ENCODE measurements at regions not wholly inside any gene's neighbourhood (a gene's known extent, or its start where the extent isn't known, plus 50 kb on each side); places are given as distances from the start of the nearest gene placed in this dataset.

DNA sequence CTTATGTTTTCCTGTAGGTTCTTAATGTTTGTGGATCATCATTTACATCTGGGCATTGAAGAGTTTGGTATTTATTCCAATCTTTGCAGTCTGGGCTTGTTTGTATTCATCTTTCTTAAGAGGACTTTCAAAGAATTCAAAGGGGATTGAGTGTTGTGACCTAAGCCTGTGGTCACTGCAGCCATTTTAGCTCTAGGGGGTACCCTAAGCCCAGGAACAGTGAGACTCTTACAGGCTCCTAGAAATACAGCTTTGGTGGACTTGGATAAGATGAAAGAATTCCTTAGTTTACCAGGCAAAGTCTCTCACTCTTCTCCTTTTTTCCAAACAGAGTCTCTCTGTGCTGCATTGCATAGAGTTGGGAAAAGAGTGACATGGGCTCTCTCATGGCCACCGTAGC lies 2539.0 kb upstream of the PCDH20 start:
- no peak overlapping the region for H3K4me3 Mint-ChIP-seq
- H3K36me3 Mint-ChIP-seq: no peaks in the 10 kb centered on the region
- peaks cover 13% of the 10 kb centered on the region; the same call in 1 of the 2 replicates for H3K9me3 Mint-ChIP-seq
- POLR2A ChIA-PET: interaction anchor here (0.6 kb wide), 1 partner anchor 540 kb away, joined by 3 read pairs; no protein-coding TSS in a partner anchor
- no peaks in the 10 kb centered on the region for H3K27me3 Mint-ChIP-seq (ENCODE audit: low read depth)
- no peak overlapping the region for H3K27ac Mint-ChIP-seq
- H3K4me1 Mint-ChIP-seq: no peaks in the 10 kb centered on the region
- ATAC-seq: peak; percentile 80
- CTCF ChIA-PET: interaction anchor here (0.6 to 1.1 kb wide), 3 partner anchors 171 to 1684 kb away, joined by 3 read pairs; no protein-coding TSS in a partner anchor
- no peak for DNase-seq (ENCODE audit: low spot score)
- TF ChIP-seq TP53 (CRISPR knock-in tag; IDR thresholded peaks at IDR 0.05): no peak

DNA sequence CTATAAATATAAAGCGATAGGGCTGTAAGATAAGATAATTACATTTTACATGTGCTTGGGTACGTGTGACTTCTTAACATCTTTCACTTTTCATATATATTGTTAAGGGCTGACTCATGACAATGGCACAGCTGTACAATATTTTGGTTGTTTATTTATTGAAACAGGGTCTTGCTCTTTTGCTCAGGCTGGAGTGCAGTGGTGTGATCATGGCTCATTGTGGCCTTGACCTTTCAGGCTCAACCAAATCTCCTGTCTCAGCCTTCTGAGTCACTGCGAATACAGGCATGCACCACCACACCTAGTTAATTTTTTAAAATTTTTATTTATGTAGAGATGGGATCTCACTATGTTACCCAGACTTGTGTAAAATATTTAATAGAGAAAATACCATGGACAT lies 2532.4 kb upstream of the PCDH20 start:
- POLR2A ChIA-PET: no interaction called here
- no peaks in the 10 kb centered on the region for H3K4me1 Mint-ChIP-seq
- DNase-seq (ENCODE audit: low spot score): no peak
- H3K36me3 Mint-ChIP-seq: no peaks in the 10 kb centered on the region
- no peak for ATAC-seq
- CTCF ChIA-PET: no interaction called here
- no peak overlapping the region for H3K27ac Mint-ChIP-seq
- H3K4me3 Mint-ChIP-seq: no peak overlapping the region
- peaks cover 10% of the 10 kb centered on the region; the same call in 1 of the 2 replicates for H3K9me3 Mint-ChIP-seq
- H3K27me3 Mint-ChIP-seq (ENCODE audit: low read depth): no peaks in the 10 kb centered on the region
- TF ChIP-seq RORB (CRISPR knock-in tag; IDR thresholded peaks at IDR 0.05): no peak
- TF ChIP-seq FOXP4 (CRISPR knock-in tag; IDR thresholded peaks at IDR 0.05): no peak
- TF ChIP-seq, protein P1, sequence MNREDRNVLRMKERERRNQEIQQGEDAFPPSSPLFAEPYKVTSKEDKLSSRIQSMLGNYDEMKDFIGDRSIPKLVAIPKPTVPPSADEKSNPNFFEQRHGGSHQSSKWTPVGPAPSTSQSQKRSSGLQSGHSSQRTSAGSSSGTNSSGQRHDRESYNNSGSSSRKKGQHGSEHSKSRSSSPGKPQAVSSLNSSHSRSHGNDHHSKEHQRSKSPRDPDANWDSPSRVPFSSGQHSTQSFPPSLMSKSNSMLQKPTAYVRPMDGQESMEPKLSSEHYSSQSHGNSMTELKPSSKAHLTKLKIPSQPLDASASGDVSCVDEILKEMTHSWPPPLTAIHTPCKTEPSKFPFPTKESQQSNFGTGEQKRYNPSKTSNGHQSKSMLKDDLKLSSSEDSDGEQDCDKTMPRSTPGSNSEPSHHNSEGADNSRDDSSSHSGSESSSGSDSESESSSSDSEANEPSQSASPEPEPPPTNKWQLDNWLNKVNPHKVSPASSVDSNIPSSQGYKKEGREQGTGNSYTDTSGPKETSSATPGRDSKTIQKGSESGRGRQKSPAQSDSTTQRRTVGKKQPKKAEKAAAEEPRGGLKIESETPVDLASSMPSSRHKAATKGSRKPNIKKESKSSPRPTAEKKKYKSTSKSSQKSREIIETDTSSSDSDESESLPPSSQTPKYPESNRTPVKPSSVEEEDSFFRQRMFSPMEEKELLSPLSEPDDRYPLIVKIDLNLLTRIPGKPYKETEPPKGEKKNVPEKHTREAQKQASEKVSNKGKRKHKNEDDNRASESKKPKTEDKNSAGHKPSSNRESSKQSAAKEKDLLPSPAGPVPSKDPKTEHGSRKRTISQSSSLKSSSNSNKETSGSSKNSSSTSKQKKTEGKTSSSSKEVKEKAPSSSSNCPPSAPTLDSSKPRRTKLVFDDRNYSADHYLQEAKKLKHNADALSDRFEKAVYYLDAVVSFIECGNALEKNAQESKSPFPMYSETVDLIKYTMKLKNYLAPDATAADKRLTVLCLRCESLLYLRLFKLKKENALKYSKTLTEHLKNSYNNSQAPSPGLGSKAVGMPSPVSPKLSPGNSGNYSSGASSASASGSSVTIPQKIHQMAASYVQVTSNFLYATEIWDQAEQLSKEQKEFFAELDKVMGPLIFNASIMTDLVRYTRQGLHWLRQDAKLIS (CRISPR knock-in tag; IDR thresholded peaks at IDR 0.05; ENCODE audit: borderline replicate concordance): no peak

GRCh38 chr13:63944911-63945310 lies 2529.3 kb upstream of the PCDH20 start:
- H3K4me1 Mint-ChIP-seq: no peaks in the 10 kb centered on the region
- H3K27ac Mint-ChIP-seq: no peak overlapping the region
- CTCF ChIA-PET: no interaction called here
- H3K36me3 Mint-ChIP-seq: no peaks in the 10 kb centered on the region
- H3K9me3 Mint-ChIP-seq: no peaks in the 10 kb centered on the region
- no peak overlapping the region for H3K4me3 Mint-ChIP-seq
- POLR2A ChIA-PET: no interaction called here
- ATAC-seq (no peak), DNase-seq (ENCODE audit: low spot score) (no peak)
- H3K27me3 Mint-ChIP-seq (ENCODE audit: low read depth): no peaks in the 10 kb centered on the region
- TF ChIP-seq GABPB1 (CRISPR knock-in tag; IDR thresholded peaks at IDR 0.05): no peak
- TF ChIP-seq, protein P2, sequence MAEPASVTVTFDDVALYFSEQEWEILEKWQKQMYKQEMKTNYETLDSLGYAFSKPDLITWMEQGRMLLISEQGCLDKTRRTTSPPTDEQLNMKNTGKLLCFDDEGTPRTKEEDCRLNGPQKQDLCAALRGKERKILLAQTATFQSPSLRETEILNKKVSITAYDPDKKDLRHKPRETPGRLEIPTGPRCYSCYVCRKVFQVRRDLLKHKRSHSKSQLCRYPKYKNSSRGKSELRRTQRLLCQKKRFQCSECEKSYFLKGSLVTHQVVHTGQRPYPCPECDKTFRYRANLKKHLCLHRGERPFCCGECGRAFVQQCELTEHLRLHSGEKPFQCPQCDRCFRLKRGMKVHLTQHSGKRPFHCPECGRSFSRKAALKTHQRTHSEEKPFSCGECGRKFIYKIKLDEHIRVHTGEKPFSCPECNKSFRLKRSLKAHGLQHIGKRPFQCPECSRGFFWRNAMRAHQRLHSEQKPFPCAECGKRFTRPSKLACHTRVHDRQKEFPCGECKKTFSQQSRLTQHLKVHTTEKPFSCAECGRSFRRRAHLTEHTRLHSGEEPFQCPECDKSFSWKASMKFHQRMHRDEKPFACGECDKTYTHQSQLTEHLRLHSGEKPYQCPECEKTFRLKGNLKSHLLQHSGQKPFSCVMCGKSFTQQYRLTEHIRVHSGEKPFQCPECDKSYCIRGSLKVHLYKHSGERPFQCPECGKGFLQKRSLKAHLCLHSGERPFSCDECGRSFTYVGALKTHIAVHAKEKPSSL (CRISPR knock-in tag; conservative IDR thresholded peaks at IDR 0.05): no peak
- no peak for TF ChIP-seq IRF2 (CRISPR knock-in tag; IDR thresholded peaks at IDR 0.05; ENCODE audit: borderline replicate concordance, low read depth)
- no peak for TF ChIP-seq RORB (CRISPR knock-in tag; IDR thresholded peaks at IDR 0.05)
- TF ChIP-seq MLX (CRISPR knock-in tag; IDR thresholded peaks at IDR 0.05): no peak
- no peak for TF ChIP-seq KAT7 (CRISPR knock-in tag; IDR thresholded peaks at IDR 0.05; ENCODE audit: borderline replicate concordance)
- TF ChIP-seq, protein P3, sequence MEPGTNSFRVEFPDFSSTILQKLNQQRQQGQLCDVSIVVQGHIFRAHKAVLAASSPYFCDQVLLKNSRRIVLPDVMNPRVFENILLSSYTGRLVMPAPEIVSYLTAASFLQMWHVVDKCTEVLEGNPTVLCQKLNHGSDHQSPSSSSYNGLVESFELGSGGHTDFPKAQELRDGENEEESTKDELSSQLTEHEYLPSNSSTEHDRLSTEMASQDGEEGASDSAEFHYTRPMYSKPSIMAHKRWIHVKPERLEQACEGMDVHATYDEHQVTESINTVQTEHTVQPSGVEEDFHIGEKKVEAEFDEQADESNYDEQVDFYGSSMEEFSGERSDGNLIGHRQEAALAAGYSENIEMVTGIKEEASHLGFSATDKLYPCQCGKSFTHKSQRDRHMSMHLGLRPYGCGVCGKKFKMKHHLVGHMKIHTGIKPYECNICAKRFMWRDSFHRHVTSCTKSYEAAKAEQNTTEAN (CRISPR knock-in tag; IDR thresholded peaks at IDR 0.05): no peak
- TF ChIP-seq, protein P4, sequence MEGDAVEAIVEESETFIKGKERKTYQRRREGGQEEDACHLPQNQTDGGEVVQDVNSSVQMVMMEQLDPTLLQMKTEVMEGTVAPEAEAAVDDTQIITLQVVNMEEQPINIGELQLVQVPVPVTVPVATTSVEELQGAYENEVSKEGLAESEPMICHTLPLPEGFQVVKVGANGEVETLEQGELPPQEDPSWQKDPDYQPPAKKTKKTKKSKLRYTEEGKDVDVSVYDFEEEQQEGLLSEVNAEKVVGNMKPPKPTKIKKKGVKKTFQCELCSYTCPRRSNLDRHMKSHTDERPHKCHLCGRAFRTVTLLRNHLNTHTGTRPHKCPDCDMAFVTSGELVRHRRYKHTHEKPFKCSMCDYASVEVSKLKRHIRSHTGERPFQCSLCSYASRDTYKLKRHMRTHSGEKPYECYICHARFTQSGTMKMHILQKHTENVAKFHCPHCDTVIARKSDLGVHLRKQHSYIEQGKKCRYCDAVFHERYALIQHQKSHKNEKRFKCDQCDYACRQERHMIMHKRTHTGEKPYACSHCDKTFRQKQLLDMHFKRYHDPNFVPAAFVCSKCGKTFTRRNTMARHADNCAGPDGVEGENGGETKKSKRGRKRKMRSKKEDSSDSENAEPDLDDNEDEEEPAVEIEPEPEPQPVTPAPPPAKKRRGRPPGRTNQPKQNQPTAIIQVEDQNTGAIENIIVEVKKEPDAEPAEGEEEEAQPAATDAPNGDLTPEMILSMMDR (IDR thresholded peaks at IDR 0.05): no peak
- no peak for TF ChIP-seq HMGXB4 (CRISPR knock-in tag; IDR thresholded peaks at IDR 0.05)
